ENCODE measurements at regions not wholly inside any gene's neighbourhood (a gene's known extent, or its start where the extent isn't known, plus 50 kb on each side); places are given as distances from the start of the nearest gene placed in this dataset.

DNA sequence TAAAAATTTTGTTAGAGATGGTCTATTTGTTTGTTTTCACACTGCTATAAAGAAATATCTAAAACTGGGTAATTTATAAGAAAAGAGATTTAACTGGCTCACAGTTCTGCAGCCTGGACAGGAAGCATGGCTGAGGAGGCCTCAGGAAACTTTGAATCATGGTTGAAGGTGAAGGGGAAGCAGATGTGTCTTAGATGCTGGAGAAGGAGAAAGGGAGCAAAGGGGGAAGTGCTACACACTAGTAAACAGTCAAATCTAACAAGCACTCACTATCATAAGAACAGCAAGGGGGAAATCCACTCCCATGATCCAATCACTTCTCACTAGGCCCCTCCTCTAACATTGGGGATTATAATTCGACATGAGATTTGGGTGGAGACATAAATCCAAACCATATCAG, 76.8 kb upstream of the COL24A1 start:
- no peak for TF ChIP-seq CTCF (IDR thresholded peaks at IDR 0.05; ENCODE audit: insufficient read depth, low read depth, low read length, missing control alignments)
- no peak overlapping the region for H3K4me3 ChIP-seq (ENCODE audit: low read length)
- DNase-seq (ENCODE audit: low read depth): no peak

GRCh38 chr1:86231076-86231475, 74.5 kb upstream of the COL24A1 start:
- no peak for TF ChIP-seq CTCF (IDR thresholded peaks at IDR 0.05; ENCODE audit: insufficient read depth, low read depth, low read length, missing control alignments)
- DNase-seq (ENCODE audit: low read depth): no peak
- no peak overlapping the region for H3K4me3 ChIP-seq (ENCODE audit: low read length)

DNA sequence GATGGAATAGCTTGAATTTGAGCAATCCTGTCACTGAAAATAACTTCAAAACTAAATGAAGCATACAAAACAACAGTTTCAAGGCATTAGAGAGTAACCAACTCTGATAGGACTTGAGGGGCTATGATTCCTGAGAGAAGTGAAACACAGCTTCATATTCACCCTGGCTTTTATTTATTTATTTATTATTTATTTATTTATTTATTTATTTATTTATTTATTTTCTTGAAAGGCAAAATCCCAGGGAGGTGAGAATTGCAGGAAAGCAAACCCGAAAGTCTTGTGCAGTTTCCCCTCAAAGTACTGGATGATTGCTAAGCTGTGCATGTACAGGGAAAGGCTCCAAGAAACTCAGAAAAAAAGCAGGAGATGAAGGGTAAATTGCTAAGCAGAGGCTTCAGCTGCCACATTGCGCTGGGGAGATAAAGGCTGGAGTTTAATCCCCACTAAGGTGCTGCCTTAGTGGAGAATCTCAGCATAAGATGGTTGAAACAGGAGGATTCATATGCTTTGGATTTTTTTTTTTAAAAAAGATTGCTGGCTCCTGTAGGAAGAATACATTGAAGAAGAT, 72.9 kb upstream of the COL24A1 start:
- no peak for TF ChIP-seq CTCF (IDR thresholded peaks at IDR 0.05; ENCODE audit: insufficient read depth, low read depth, low read length, missing control alignments)
- H3K4me3 ChIP-seq (ENCODE audit: low read length): no peak overlapping the region
- no peak for DNase-seq (ENCODE audit: low read depth)

- DNase-seq (ENCODE audit: low read depth): no peak
- no peak for TF ChIP-seq CTCF (IDR thresholded peaks at IDR 0.05; ENCODE audit: insufficient read depth, low read depth, low read length, missing control alignments)
- H3K4me3 ChIP-seq (ENCODE audit: low read length): no peak overlapping the region
Measured at GRCh38 chr1:86228546-86228945, 72.0 kb upstream of the COL24A1 start.

DNA sequence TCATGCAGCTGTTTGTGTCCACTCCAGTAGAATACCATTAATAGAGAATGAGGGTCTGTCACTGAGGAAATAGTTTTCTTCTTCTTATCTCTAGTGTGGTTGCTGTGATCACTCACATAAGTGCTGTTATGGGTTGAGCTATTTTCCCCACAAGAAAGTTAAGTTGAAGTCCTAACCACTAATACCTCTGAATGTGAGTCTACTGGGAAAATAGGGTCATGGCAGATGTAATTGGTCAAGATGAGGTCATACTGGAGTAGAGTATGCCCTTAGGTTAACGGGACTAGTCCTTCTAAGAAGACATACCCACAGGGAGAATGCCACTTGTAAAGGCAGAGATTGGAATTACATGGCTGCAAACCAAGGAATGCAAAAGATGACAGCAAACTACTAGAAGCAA, 70.5 kb upstream of the COL24A1 start:
- TF ChIP-seq CTCF (IDR thresholded peaks at IDR 0.05; ENCODE audit: insufficient read depth, low read depth, low read length, missing control alignments): no peak
- no peak for DNase-seq (ENCODE audit: low read depth)
- H3K4me3 ChIP-seq (ENCODE audit: low read length): no peak overlapping the region

DNA sequence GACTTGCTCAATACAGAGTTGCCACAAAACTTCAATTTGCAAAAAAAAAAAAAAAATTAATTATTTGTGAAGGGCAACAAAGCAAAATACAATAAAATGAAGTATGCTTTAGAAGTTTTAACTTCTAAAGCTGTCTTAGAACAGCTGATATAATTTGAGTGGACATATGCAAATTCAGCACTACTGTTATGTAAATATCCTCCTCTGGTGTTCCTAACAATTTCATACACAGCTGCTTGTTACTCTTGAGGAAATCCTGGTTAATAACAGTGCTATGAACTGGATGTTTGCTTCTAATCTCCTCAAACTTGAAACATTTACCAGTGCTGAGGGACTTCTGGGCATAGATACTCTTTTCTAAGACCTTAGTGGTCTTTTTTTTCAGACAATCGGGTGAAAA, 69.6 kb upstream of the COL24A1 start:
- no peak for DNase-seq (ENCODE audit: low read depth)
- no peak overlapping the region for H3K4me3 ChIP-seq (ENCODE audit: low read length)
- no peak for TF ChIP-seq CTCF (IDR thresholded peaks at IDR 0.05; ENCODE audit: insufficient read depth, low read depth, low read length, missing control alignments)

- H3K4me3 ChIP-seq (ENCODE audit: low read length): no peak overlapping the region
- no peak for TF ChIP-seq CTCF (IDR thresholded peaks at IDR 0.05; ENCODE audit: insufficient read depth, low read depth, low read length, missing control alignments)
- DNase-seq (ENCODE audit: low read depth): no peak
Measured at GRCh38 chr1:86224651-86225310, 68.2 kb upstream of the COL24A1 start.
